SK-N-SH (cell line): ENCODE measurements at regions not wholly inside any gene's neighbourhood (a gene's known extent, or its start where the extent isn't known, plus 50 kb on each side); places are given as distances from the start of the nearest gene placed in this dataset.

ENCODE experiments used
- CTCF ChIA-PET: fragments of 300-600, 350-600 bp; formaldehyde crosslinking; extraction: SDS; loops from one replicate; lab custom pipeline; 2021; lab: Yijun Ruan, JAX
- POLR2A ChIA-PET: fragments of 350-600 bp; sonication (Branson Sonifier 250); formaldehyde crosslinking; extraction: SDS; loops from one replicate; lab custom pipeline; 2020; ENCODE audit warnings: antibody characterized with exemption, inconsistent platforms; lab: Yijun Ruan, JAX
- DNase-seq: peaks from one replicate; pipeline ENCODE4 v3.0.0; 2012
- H2AFZ ChIP-seq: fragments of 200-600 bp; sonication (generic); 2 replicates; pipeline ENCODE4 v1.8.1; 2016; ENCODE audit warnings: antibody characterized with exemption, mild to moderate bottlenecking, low read depth
- H3F3A ChIP-seq: fragments of 200-600 bp; sonication (generic); replicated peaks from 2 replicates; pipeline ENCODE3; 2016; ENCODE audit warnings: antibody characterized with exemption, mild to moderate bottlenecking; ENCODE audit not compliant: insufficient read depth
- H3K27ac ChIP-seq, 2 experiments: fragments of 200-500 bp in 1 of 2; fragments of 200-600 bp in 1 of 2; sonication (Bioruptor generic) in 1 of 2; sonication (generic), shearing (Covaris generic) in 1 of 2; 2 replicates each; pipeline versions ENCODE4 v1.5.1 to v1.6.1; 2014 to 2016; ENCODE audit warnings: low read depth in 2 of 2, inconsistent platforms in 1 of 2, low read length in 1 of 2, mild to moderate bottlenecking in 1 of 2, mixed read lengths in 1 of 2
- H3K27me3 ChIP-seq: fragments of 200-600 bp; sonication (generic), shearing (Covaris generic); 2 replicates; pipeline ENCODE4 v1.6.1; 2016; ENCODE audit warnings: mixed run types; ENCODE audit not compliant: insufficient read depth
- H3K36me3 ChIP-seq, 2 experiments: fragments of 200-500 bp in 1 of 2; fragments of 200-600 bp in 1 of 2; sonication (Bioruptor generic) in 1 of 2; sonication (generic) in 1 of 2; replicated peaks in 1 of 2; 2 replicates each; pipeline versions ENCODE3 to v1.5.1; 2014 to 2016; ENCODE audit warnings: low read length in 1 of 2, mild to moderate bottlenecking in 1 of 2; ENCODE audit not compliant: insufficient read depth in 2 of 2, control insufficient read depth in 1 of 2
- H3K4me1 ChIP-seq, 2 experiments: fragments of 200-500 bp in 1 of 2; fragments of 200-600 bp in 1 of 2; sonication (Bioruptor generic) in 1 of 2; sonication (generic), shearing (Covaris generic) in 1 of 2; 2 replicates each; pipeline versions ENCODE4 v1.5.1 to v1.6.1; 2014 to 2016; ENCODE audit warnings: low read depth in 1 of 2, low read length in 1 of 2, mixed run types in 1 of 2; ENCODE audit not compliant: insufficient read depth in 2 of 2, control insufficient read depth in 1 of 2
- H3K4me2 ChIP-seq: fragments of 200-600 bp; sonication (generic), shearing (Covaris generic); 2 replicates; pipeline ENCODE4 v1.6.1; 2017; ENCODE audit warnings: mixed run types
- H3K4me3 ChIP-seq, 2 experiments: fragments of 200-500 bp in 1 of 2; fragments of 200-600 bp in 1 of 2; sonication (Bioruptor generic) in 1 of 2; sonication (generic), shearing (Covaris generic) in 1 of 2; 2 replicates each; pipeline versions ENCODE4 v1.5.1 to v1.8.1; 2014 to 2016; ENCODE audit warnings: low read depth in 2 of 2, inconsistent platforms in 1 of 2, low read length in 1 of 2, mild to moderate bottlenecking in 1 of 2, mixed read lengths in 1 of 2, moderate library complexity in 1 of 2
- H3K79me2 ChIP-seq: fragments of 200-600 bp; sonication (generic); 2 replicates; pipeline ENCODE4 v1.8.1; 2017; ENCODE audit warnings: mild to moderate bottlenecking; ENCODE audit not compliant: insufficient read depth
- H3K9ac ChIP-seq: fragments of 200-600 bp; sonication (generic); 2 replicates; pipeline ENCODE4 v1.6.1; 2017; ENCODE audit warnings: mixed run types
- H3K9me2 ChIP-seq: fragments of 200-600 bp; sonication (generic); 2 replicates; pipeline ENCODE4 v1.6.1; 2017; ENCODE audit warnings: mixed run types
- H3K9me3 ChIP-seq: fragments of 200-600 bp; sonication (generic); 2 replicates; pipeline ENCODE4 v1.6.1; 2017; ENCODE audit warnings: mixed run types, mild to moderate bottlenecking, moderate library complexity
- H4K20me1 ChIP-seq: fragments of 200-600 bp; sonication (generic); 2 replicates; pipeline ENCODE4 v1.6.1; 2017; ENCODE audit warnings: mild to moderate bottlenecking, mixed run types; ENCODE audit not compliant: insufficient read depth
- FOXJ3 ChIP-seq: sonication (generic); formaldehyde crosslinking; IDR thresholded peaks from 2 replicates; pipeline ENCODE4 v1.5.1; 2020; ENCODE audit warnings: mild to moderate bottlenecking, missing genetic modification reagents
- FOXM1 ChIP-seq: IDR thresholded peaks from 2 replicates; pipeline ENCODE4 v1.4.0; 2012; ENCODE audit warnings: low read depth, mild to moderate bottlenecking
- GABPA ChIP-seq: IDR thresholded peaks from 2 replicates; pipeline ENCODE4 v1.4.0; 2012; ENCODE audit warnings: low read depth, mild to moderate bottlenecking
- GATA2 ChIP-seq: sonication (generic); formaldehyde crosslinking; IDR thresholded peaks from 2 replicates; pipeline ENCODE4 v1.5.0; 2020; ENCODE audit warnings: mild to moderate bottlenecking, missing genetic modification reagents
- JUND ChIP-seq: IDR thresholded peaks from 2 replicates; pipeline ENCODE4 v1.4.0; 2012
- MEF2A ChIP-seq: IDR thresholded peaks from 2 replicates; pipeline ENCODE4 v1.4.0; 2012; ENCODE audit warnings: low read depth, borderline replicate concordance
- POLR2AphosphoS5 ChIP-seq: IDR thresholded peaks from 2 replicates; pipeline ENCODE4 v1.6.1; 2012; ENCODE audit warnings: low read depth, low read length
- RCOR1 ChIP-seq: fragments of 150-350 bp; IDR thresholded peaks from 2 replicates; pipeline ENCODE4 v1.6.1; 2017; ENCODE audit warnings: antibody characterized with exemption, low read length
- TAF1 ChIP-seq: IDR thresholded peaks from 2 replicates; pipeline ENCODE4 v1.6.1; 2012; ENCODE audit warnings: low read depth, mild to moderate bottlenecking, low read length, moderate library complexity, borderline replicate concordance
- YY1 ChIP-seq: IDR thresholded peaks from 2 replicates; pipeline ENCODE4 v1.4.0; 2012; ENCODE audit warnings: low read depth, mild to moderate bottlenecking
- WGBS: methylation state at CpG from one replicate; pipeline ENCODE4 v1.1.6; 2017; ENCODE audit warnings: low lambda C conversion rate; 5-methylcytosine and 5-hydroxymethylcytosine counted together
- TF ChIP-seq, protein P1 (sequence below): IDR thresholded peaks from 2 replicates; pipeline ENCODE4 v1.4.0; 2012; ENCODE audit warnings: low read depth
- TF ChIP-seq, protein P2 (sequence below): IDR thresholded peaks from 2 replicates; pipeline ENCODE4 v1.4.0; 2012; ENCODE audit warnings: low read depth, borderline replicate concordance
- TF ChIP-seq, protein P3 (sequence below): IDR thresholded peaks from 2 replicates; pipeline ENCODE4 v1.6.1; 2012; ENCODE audit warnings: mild to moderate bottlenecking, low read depth, low read length, moderate library complexity
- TF ChIP-seq, protein P4 (sequence below): IDR thresholded peaks from 2 replicates; pipeline ENCODE4 v1.4.0; 2012; ENCODE audit warnings: low read depth, borderline replicate concordance
- TF ChIP-seq, protein P5 (sequence below): fragments of 200-600 bp; sonication (generic); IDR thresholded peaks from 2 replicates; pipeline ENCODE4 v1.6.1; 2017; ENCODE audit warnings: antibody characterized with exemption, mild to moderate bottlenecking, moderate library complexity
- TF ChIP-seq, protein P6 (sequence below): fragments of 150-350 bp; IDR thresholded peaks from 2 replicates; pipeline ENCODE4 v1.6.1; 2016; ENCODE audit warnings: mild to moderate bottlenecking, low read depth, low read length

DNA sequence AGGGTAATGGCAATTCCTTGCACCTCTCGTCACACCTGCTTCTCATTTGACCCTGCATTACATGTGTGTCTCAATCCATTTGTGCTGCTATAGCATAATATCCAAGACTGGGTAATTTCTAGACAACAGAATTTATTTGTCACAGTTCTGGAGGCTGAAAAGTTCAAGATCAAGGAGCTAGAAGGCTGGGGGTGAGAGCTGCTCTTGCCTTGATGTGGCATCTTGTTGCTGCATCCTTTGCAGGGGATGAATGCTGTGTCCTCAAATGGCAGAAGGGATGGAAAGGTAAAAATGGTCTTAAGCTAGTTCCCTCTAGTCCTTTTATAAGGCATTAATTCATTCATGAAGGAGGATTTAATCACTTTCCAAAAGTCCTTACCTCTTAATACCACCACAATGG lies 323.7 kb upstream of the RPS23 start:
- H3K9me2 ChIP-seq = no peaks in the 10 kb centered on the region
- H3K9me3 ChIP-seq = no peaks in the 10 kb centered on the region
- ChIA-PET POLR2A (no interaction called here), CTCF (no interaction called here)
- peaks cover 0 to 3% of the 10 kb centered on the region in 2 experiments; a peak in 2 of 4 replicates for H3K4me1 ChIP-seq
- H3K9ac ChIP-seq = no peak overlapping the region
- H4K20me1 ChIP-seq = no peaks in the 10 kb centered on the region
- H3K4me2 ChIP-seq = no peak overlapping the region
- peaks cover 3% of the 10 kb centered on the region for H3F3A ChIP-seq
- no peaks in the 10 kb centered on the region for H3K36me3 ChIP-seq
- H3K27ac ChIP-seq = no peak overlapping the region
- DNase-seq = no peak
- no peaks in the 10 kb centered on the region for H3K27me3 ChIP-seq
- TF ChIP-seq, protein P1, sequence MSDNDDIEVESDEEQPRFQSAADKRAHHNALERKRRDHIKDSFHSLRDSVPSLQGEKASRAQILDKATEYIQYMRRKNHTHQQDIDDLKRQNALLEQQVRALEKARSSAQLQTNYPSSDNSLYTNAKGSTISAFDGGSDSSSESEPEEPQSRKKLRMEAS = no peak
- TF ChIP-seq, protein P2, sequence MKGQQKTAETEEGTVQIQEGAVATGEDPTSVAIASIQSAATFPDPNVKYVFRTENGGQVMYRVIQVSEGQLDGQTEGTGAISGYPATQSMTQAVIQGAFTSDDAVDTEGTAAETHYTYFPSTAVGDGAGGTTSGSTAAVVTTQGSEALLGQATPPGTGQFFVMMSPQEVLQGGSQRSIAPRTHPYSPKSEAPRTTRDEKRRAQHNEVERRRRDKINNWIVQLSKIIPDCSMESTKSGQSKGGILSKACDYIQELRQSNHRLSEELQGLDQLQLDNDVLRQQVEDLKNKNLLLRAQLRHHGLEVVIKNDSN = no peak
- no peak for TF ChIP-seq TAF1
- no peak for TF ChIP-seq MEF2A
- no peak overlapping the region for H2AFZ ChIP-seq
- WGBS = 86% methylated on average over 1 of the region's 1 CpG
- H3K4me3 ChIP-seq = no peak overlapping the region
- H3K79me2 ChIP-seq = no peaks in the 10 kb centered on the region

DNA sequence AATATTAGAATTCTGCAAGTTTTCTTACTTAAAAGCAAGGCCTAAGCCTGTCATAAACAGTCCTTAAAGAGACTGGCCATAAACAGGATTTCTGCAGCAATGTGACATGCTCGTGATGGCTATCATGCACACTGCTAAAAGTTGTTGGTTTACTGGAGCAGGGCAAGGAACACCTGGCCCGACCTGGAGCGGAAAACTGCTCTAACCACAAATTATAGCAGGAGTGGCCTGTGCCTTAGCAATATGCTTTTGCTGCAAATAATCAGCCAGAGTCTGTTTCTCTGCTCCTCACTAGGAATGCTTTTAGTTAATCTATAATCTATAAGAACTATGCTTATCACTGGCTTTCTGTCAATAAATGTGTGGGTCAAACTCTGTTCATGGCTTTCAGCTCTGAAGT lies 322.9 kb upstream of the RPS23 start:
- no peaks in the 10 kb centered on the region for H3K27me3 ChIP-seq
- no peaks in the 10 kb centered on the region for H3K79me2 ChIP-seq
- H3K36me3 ChIP-seq = no peaks in the 10 kb centered on the region
- H2AFZ ChIP-seq = no peak overlapping the region
- H3F3A ChIP-seq = peaks cover 3% of the 10 kb centered on the region
- CTCF ChIA-PET = no interaction called here
- no peaks in the 10 kb centered on the region for H4K20me1 ChIP-seq
- POLR2A ChIA-PET = no interaction called here
- H3K9ac ChIP-seq = no peak overlapping the region
- DNase-seq = no peak
- 84% methylated on average over 3 of the region's 3 CpGs for WGBS
- no peaks in the 10 kb centered on the region for H3K9me2 ChIP-seq
- no peaks in the 10 kb centered on the region for H3K9me3 ChIP-seq
- peaks cover 0 to 3% of the 10 kb centered on the region in 2 experiments; a peak in 2 of 4 replicates for H3K4me1 ChIP-seq
- H3K27ac ChIP-seq = no peak overlapping the region
- H3K4me3 ChIP-seq = no peak overlapping the region
- H3K4me2 ChIP-seq = no peak overlapping the region
- TF ChIP-seq RCOR1 (no peak), GABPA (no peak), FOXM1 (no peak), POLR2AphosphoS5 (no peak), JUND (no peak), FOXJ3 (CRISPR knock-in tag) (no peak), YY1 (no peak), TAF1 (no peak), GATA2 (no peak; the same call in 1 of the 2 replicates)
- TF ChIP-seq, protein P3, sequence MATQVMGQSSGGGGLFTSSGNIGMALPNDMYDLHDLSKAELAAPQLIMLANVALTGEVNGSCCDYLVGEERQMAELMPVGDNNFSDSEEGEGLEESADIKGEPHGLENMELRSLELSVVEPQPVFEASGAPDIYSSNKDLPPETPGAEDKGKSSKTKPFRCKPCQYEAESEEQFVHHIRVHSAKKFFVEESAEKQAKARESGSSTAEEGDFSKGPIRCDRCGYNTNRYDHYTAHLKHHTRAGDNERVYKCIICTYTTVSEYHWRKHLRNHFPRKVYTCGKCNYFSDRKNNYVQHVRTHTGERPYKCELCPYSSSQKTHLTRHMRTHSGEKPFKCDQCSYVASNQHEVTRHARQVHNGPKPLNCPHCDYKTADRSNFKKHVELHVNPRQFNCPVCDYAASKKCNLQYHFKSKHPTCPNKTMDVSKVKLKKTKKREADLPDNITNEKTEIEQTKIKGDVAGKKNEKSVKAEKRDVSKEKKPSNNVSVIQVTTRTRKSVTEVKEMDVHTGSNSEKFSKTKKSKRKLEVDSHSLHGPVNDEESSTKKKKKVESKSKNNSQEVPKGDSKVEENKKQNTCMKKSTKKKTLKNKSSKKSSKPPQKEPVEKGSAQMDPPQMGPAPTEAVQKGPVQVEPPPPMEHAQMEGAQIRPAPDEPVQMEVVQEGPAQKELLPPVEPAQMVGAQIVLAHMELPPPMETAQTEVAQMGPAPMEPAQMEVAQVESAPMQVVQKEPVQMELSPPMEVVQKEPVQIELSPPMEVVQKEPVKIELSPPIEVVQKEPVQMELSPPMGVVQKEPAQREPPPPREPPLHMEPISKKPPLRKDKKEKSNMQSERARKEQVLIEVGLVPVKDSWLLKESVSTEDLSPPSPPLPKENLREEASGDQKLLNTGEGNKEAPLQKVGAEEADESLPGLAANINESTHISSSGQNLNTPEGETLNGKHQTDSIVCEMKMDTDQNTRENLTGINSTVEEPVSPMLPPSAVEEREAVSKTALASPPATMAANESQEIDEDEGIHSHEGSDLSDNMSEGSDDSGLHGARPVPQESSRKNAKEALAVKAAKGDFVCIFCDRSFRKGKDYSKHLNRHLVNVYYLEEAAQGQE = no peak
- TF ChIP-seq, protein P4, sequence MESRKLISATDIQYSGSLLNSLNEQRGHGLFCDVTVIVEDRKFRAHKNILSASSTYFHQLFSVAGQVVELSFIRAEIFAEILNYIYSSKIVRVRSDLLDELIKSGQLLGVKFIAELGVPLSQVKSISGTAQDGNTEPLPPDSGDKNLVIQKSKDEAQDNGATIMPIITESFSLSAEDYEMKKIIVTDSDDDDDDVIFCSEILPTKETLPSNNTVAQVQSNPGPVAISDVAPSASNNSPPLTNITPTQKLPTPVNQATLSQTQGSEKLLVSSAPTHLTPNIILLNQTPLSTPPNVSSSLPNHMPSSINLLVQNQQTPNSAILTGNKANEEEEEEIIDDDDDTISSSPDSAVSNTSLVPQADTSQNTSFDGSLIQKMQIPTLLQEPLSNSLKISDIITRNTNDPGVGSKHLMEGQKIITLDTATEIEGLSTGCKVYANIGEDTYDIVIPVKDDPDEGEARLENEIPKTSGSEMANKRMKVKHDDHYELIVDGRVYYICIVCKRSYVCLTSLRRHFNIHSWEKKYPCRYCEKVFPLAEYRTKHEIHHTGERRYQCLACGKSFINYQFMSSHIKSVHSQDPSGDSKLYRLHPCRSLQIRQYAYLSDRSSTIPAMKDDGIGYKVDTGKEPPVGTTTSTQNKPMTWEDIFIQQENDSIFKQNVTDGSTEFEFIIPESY = no peak
- TF ChIP-seq, protein P2 = no peak
- TF ChIP-seq, protein P1 = no peak
- TF ChIP-seq, protein P5, sequence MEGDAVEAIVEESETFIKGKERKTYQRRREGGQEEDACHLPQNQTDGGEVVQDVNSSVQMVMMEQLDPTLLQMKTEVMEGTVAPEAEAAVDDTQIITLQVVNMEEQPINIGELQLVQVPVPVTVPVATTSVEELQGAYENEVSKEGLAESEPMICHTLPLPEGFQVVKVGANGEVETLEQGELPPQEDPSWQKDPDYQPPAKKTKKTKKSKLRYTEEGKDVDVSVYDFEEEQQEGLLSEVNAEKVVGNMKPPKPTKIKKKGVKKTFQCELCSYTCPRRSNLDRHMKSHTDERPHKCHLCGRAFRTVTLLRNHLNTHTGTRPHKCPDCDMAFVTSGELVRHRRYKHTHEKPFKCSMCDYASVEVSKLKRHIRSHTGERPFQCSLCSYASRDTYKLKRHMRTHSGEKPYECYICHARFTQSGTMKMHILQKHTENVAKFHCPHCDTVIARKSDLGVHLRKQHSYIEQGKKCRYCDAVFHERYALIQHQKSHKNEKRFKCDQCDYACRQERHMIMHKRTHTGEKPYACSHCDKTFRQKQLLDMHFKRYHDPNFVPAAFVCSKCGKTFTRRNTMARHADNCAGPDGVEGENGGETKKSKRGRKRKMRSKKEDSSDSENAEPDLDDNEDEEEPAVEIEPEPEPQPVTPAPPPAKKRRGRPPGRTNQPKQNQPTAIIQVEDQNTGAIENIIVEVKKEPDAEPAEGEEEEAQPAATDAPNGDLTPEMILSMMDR = no peak
- TF ChIP-seq, protein P6, sequence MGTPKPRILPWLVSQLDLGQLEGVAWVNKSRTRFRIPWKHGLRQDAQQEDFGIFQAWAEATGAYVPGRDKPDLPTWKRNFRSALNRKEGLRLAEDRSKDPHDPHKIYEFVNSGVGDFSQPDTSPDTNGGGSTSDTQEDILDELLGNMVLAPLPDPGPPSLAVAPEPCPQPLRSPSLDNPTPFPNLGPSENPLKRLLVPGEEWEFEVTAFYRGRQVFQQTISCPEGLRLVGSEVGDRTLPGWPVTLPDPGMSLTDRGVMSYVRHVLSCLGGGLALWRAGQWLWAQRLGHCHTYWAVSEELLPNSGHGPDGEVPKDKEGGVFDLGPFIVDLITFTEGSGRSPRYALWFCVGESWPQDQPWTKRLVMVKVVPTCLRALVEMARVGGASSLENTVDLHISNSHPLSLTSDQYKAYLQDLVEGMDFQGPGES = no peak
